ENCODE measurements at regions not wholly inside any gene's neighbourhood (a gene's known extent, or its start where the extent isn't known, plus 50 kb on each side); places are given as distances from the start of the nearest gene placed in this dataset.
A peak's percentile ranks its signal among the peaks of the same experiment; 100 is the strongest.

GRCh38 chr15:38945551-38946298 lies 381.1 kb upstream of the RASGRP1 start:
- H3K27ac ChIP-seq, result no peak overlapping the region
- TF ChIP-seq CTCF (IDR thresholded peaks at IDR 0.05; ENCODE audit: low read depth, low read length, missing control alignments), result no peak
- no peak overlapping the region for H3K4me3 ChIP-seq (ENCODE audit: low read depth, low read length)
- H3K36me3 ChIP-seq (replicated peaks), result no peaks in the 10 kb centered on the region
- no peaks in the 10 kb centered on the region for H3K27me3 ChIP-seq (replicated peaks)
- in situ Hi-C loops (cut with HindIII; ENCODE audit: low pct_ligation_motif_present, low sequenced_read_pairs), result no loop called here
- no peak for DNase-seq

DNA sequence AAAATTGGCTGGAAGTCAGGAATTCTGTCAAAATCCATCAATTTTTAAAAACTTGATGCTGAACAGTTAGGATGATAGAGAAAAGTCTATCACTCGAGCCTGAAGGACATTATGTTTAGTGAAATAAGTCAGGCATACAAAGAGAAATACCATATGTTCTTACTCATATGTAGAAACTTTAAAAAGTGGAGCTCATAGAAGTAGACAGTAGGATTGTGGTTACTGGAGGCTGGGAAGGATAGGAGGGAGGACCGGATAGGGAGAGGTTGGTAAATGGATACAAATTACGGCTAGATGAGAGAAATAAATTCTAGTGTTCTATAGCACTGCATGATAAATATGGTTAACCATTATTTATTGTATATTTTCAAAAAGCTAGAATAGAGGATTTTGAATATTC lies 389.5 kb upstream of the RASGRP1 start:
- TF ChIP-seq CTCF (IDR thresholded peaks at IDR 0.05; ENCODE audit: low read depth, low read length, missing control alignments), result no peak
- DNase-seq, result no peak
- H3K27ac ChIP-seq, result no peak overlapping the region
- H3K36me3 ChIP-seq (replicated peaks), result no peaks in the 10 kb centered on the region
- no peaks in the 10 kb centered on the region for H3K27me3 ChIP-seq (replicated peaks)
- no peak overlapping the region for H3K4me3 ChIP-seq (ENCODE audit: low read depth, low read length)
- in situ Hi-C loops (cut with HindIII; ENCODE audit: low pct_ligation_motif_present, low sequenced_read_pairs), result no loop called here

GRCh38 chr15:38961456-38961855 lies 396.8 kb upstream of the RASGRP1 start:
- Histone ChIP-seq H3K36me3 (replicated peaks) (no peaks in the 10 kb centered on the region), H3K4me3 (ENCODE audit: low read depth, low read length) (no peak overlapping the region), H3K27me3 (replicated peaks) (no peaks in the 10 kb centered on the region), H3K27ac (no peak overlapping the region)
- no peak for TF ChIP-seq CTCF (IDR thresholded peaks at IDR 0.05; ENCODE audit: low read depth, low read length, missing control alignments)
- DNase-seq, result no peak
- in situ Hi-C loops (cut with HindIII; ENCODE audit: low pct_ligation_motif_present, low sequenced_read_pairs), result no loop called here

- H3K27ac ChIP-seq, result no peak overlapping the region
- H3K27me3 ChIP-seq (replicated peaks), result no peaks in the 10 kb centered on the region
- in situ Hi-C loops (cut with HindIII; ENCODE audit: low pct_ligation_motif_present, low sequenced_read_pairs), result no loop called here
- H3K36me3 ChIP-seq (replicated peaks), result no peaks in the 10 kb centered on the region
- no peak for DNase-seq
- TF ChIP-seq CTCF (IDR thresholded peaks at IDR 0.05; ENCODE audit: low read depth, low read length, missing control alignments), result no peak
- no peak overlapping the region for H3K4me3 ChIP-seq (ENCODE audit: low read depth, low read length)
Measured at GRCh38 chr15:38961931-38962330, 397.3 kb upstream of the RASGRP1 start.

- no peak for TF ChIP-seq CTCF (IDR thresholded peaks at IDR 0.05; ENCODE audit: low read depth, low read length, missing control alignments)
- peak; percentile 11 for DNase-seq
- H3K27me3 ChIP-seq (replicated peaks), result no peaks in the 10 kb centered on the region
- H3K36me3 ChIP-seq (replicated peaks), result no peaks in the 10 kb centered on the region
- H3K4me3 ChIP-seq (ENCODE audit: low read depth, low read length), result no peak overlapping the region
- no peak overlapping the region for H3K27ac ChIP-seq
- in situ Hi-C loops (cut with HindIII; ENCODE audit: low pct_ligation_motif_present, low sequenced_read_pairs), result no loop called here
Measured at GRCh38 chr15:38972831-38973230, 408.2 kb upstream of the RASGRP1 start.

All from brain microvascular endothelial cell (primary cell).